ENCODE measurements at regions not wholly inside any gene's neighbourhood (a gene's known extent, or its start where the extent isn't known, plus 50 kb on each side); places are given as distances from the start of the nearest gene placed in this dataset.
A peak's percentile ranks its signal among the peaks of the same experiment; 100 is the strongest.
"Not testable (repeated sequence)": the region's sequence is repeated elsewhere in the genome, so short reads cannot be mapped to it uniquely, and the experiment has no call there.

GRCh38 chr1:198986036-198986435, 347.2 kb downstream of the PTPRC start:
- H3K4me1 Mint-ChIP-seq, result no peaks in the 10 kb centered on the region
- no peak overlapping the region for H3K27ac Mint-ChIP-seq
- no peaks in the 10 kb centered on the region for H3K27me3 Mint-ChIP-seq
- no peaks in the 10 kb centered on the region for H3K36me3 Mint-ChIP-seq
- no peak overlapping the region for H3K4me3 Mint-ChIP-seq
- peaks cover 0 to 4% (median 2%) of the 10 kb centered on the region in 3 donors for H3K9me3 Mint-ChIP-seq

- no peaks in the 10 kb centered on the region for H3K27me3 Mint-ChIP-seq
- H3K4me3 Mint-ChIP-seq, result no peak overlapping the region
- peak overlapping the region in 1 of 3 donors; percentile 6 for H3K27ac Mint-ChIP-seq
- no peaks in the 10 kb centered on the region for H3K36me3 Mint-ChIP-seq
- peaks cover 0 to 4% (median 2%) of the 10 kb centered on the region in 3 donors for H3K9me3 Mint-ChIP-seq
- no peaks in the 10 kb centered on the region for H3K4me1 Mint-ChIP-seq
These were observed 347.6 kb downstream of the PTPRC start for GRCh38 chr1:198986442-198986841.

- H3K4me3 Mint-ChIP-seq, result peak overlapping the region in 1 of 4 donors; percentile 30
- peak overlapping the region in 1 of 3 donors; percentile 25 for H3K27ac Mint-ChIP-seq
- no peaks in the 10 kb centered on the region for H3K4me1 Mint-ChIP-seq
- H3K36me3 Mint-ChIP-seq, result no peaks in the 10 kb centered on the region
- H3K9me3 Mint-ChIP-seq, result peaks cover 0 to 2% (median 0%) of the 10 kb centered on the region in 3 donors
- H3K27me3 Mint-ChIP-seq, result no peaks in the 10 kb centered on the region
These were observed 363.8 kb downstream of the PTPRC start for GRCh38 chr1:199002661-199003060.

- Mint-ChIP-seq H3K27ac (no peak overlapping the region), H3K9me3 (peaks cover 0 to 2% (median 0%) of the 10 kb centered on the region in 3 donors), H3K4me3 (no peak overlapping the region), H3K4me1 (peaks cover 5 to 13% (median 12%) of the 10 kb centered on the region in 3 donors), H3K36me3 (no peaks in the 10 kb centered on the region), H3K27me3 (no peaks in the 10 kb centered on the region)
These were observed 368.6 kb downstream of the PTPRC start for GRCh38 chr1:199007423-199007822.

GRCh38 chr1:199009447-199009846, 370.6 kb downstream of the PTPRC start:
- Mint-ChIP-seq H3K9me3 (peaks cover 0 to 2% (median 0%) of the 10 kb centered on the region in 3 donors), H3K4me1 (peaks cover 6 to 13% (median 12%) of the 10 kb centered on the region in 3 donors), H3K27me3 (no peaks in the 10 kb centered on the region), H3K36me3 (no peaks in the 10 kb centered on the region), H3K27ac (no peak overlapping the region), H3K4me3 (peak overlapping the region in 1 of 4 donors; percentile 29)

GRCh38 chr1:199010492-199010891, 371.7 kb downstream of the PTPRC start:
- Mint-ChIP-seq H3K4me3 (peak overlapping the region in 1 of 4 donors; percentile 31), H3K9me3 (peaks cover 0 to 2% (median 0%) of the 10 kb centered on the region in 3 donors), H3K4me1 (peaks cover 6 to 13% (median 12%) of the 10 kb centered on the region in 3 donors), H3K36me3 (no peaks in the 10 kb centered on the region), H3K27ac (no peak overlapping the region), H3K27me3 (no peaks in the 10 kb centered on the region)

GRCh38 chr1:199010933-199011332, 372.1 kb downstream of the PTPRC start:
- H3K36me3 Mint-ChIP-seq, result no peaks in the 10 kb centered on the region
- peaks cover 6 to 13% (median 12%) of the 10 kb centered on the region in 3 donors for H3K4me1 Mint-ChIP-seq
- H3K9me3 Mint-ChIP-seq, result peaks cover 0 to 2% (median 0%) of the 10 kb centered on the region in 3 donors
- H3K4me3 Mint-ChIP-seq, result no peak overlapping the region
- peaks cover 2% of the 10 kb centered on the region for H3K27me3 Mint-ChIP-seq
- H3K27ac Mint-ChIP-seq, result no peak overlapping the region

- Mint-ChIP-seq H3K36me3 (no peaks in the 10 kb centered on the region), H3K9me3 (no peaks in the 10 kb centered on the region), H3K27me3 (peaks cover 2% of the 10 kb centered on the region)
These were observed 377.0 kb downstream of the PTPRC start for GRCh38 chr1:199015799-199016198.

GRCh38 chr1:199018471-199019135, 379.8 kb downstream of the PTPRC start:
- peaks cover 1% of the 10 kb centered on the region for H3K36me3 Mint-ChIP-seq
- peaks cover 2% of the 10 kb centered on the region for H3K27me3 Mint-ChIP-seq
- no peak overlapping the region for H3K4me3 Mint-ChIP-seq
- H3K4me1 Mint-ChIP-seq, result peaks cover under 1 to 5% (median 1%) of the 10 kb centered on the region in 3 donors
- no peaks in the 10 kb centered on the region for H3K9me3 Mint-ChIP-seq
- no peak overlapping the region for H3K27ac Mint-ChIP-seq

More at GRCh38 chr1:199015799-199016198, 377.0 kb downstream of the PTPRC start:
- Mint-ChIP-seq H3K4me3 (no peak overlapping the region), H3K27ac (no peak overlapping the region), H3K4me1 (peaks cover 2 to 4% (median 2%) of the 10 kb centered on the region in 3 donors)

GRCh38 chr1:199020051-199020450, 381.2 kb downstream of the PTPRC start:
- Mint-ChIP-seq H3K9me3 (no peaks in the 10 kb centered on the region), H3K4me3 (no peak overlapping the region), H3K36me3 (peaks cover 1% of the 10 kb centered on the region), H3K27ac (no peak overlapping the region), H3K4me1 (peaks cover 0 to 5% (median 1%) of the 10 kb centered on the region in 3 donors), H3K27me3 (peaks cover 2% of the 10 kb centered on the region)

GRCh38 chr1:199020904-199021303, 382.1 kb downstream of the PTPRC start:
- peaks cover 0 to 5% (median 1%) of the 10 kb centered on the region in 3 donors for H3K4me1 Mint-ChIP-seq
- no peak overlapping the region for H3K27ac Mint-ChIP-seq
- no peak overlapping the region for H3K4me3 Mint-ChIP-seq
- H3K27me3 Mint-ChIP-seq, result peaks cover under 1% of the 10 kb centered on the region
- no peaks in the 10 kb centered on the region for H3K9me3 Mint-ChIP-seq
- peaks cover 1% of the 10 kb centered on the region for H3K36me3 Mint-ChIP-seq

GRCh38 chr1:199029401-199029800, 390.6 kb downstream of the PTPRC start:
- H3K4me1 Mint-ChIP-seq, result no peaks in the 10 kb centered on the region
- peaks cover 0 to 6% (median 0%) of the 10 kb centered on the region in 3 donors for H3K9me3 Mint-ChIP-seq
- H3K4me3 Mint-ChIP-seq, result no peak overlapping the region
- H3K27me3 Mint-ChIP-seq, result peaks cover 16% of the 10 kb centered on the region
- peaks cover 3% of the 10 kb centered on the region for H3K36me3 Mint-ChIP-seq
- H3K27ac Mint-ChIP-seq, result no peak overlapping the region

- peaks cover 17% of the 10 kb centered on the region for H3K27me3 Mint-ChIP-seq
- H3K4me1 Mint-ChIP-seq, result peaks cover 0 to 2% (median 0%) of the 10 kb centered on the region in 3 donors
- H3K36me3 Mint-ChIP-seq, result peaks cover 3% of the 10 kb centered on the region
- no peak overlapping the region for H3K4me3 Mint-ChIP-seq
- peaks cover 0 to 6% (median 0%) of the 10 kb centered on the region in 3 donors for H3K9me3 Mint-ChIP-seq
- no peak overlapping the region for H3K27ac Mint-ChIP-seq
These were observed 391.0 kb downstream of the PTPRC start for GRCh38 chr1:199029855-199030254.

GRCh38 chr1:199030541-199030940, 391.7 kb downstream of the PTPRC start:
- H3K27ac Mint-ChIP-seq, H3K9me3 Mint-ChIP-seq, H3K36me3 Mint-ChIP-seq, H3K4me1 Mint-ChIP-seq, H3K4me3 Mint-ChIP-seq: not testable (repeated sequence)
- H3K27me3 Mint-ChIP-seq, result peaks cover 18% of the 10 kb centered on the region

GRCh38 chr1:199031170-199031569, 392.3 kb downstream of the PTPRC start:
- H3K27me3 Mint-ChIP-seq, result peaks cover 19% of the 10 kb centered on the region
- H3K4me3 Mint-ChIP-seq, H3K27ac Mint-ChIP-seq, H3K36me3 Mint-ChIP-seq, H3K4me1 Mint-ChIP-seq, H3K9me3 Mint-ChIP-seq: not testable (repeated sequence)

GRCh38 chr1:199032479-199032878, 393.6 kb downstream of the PTPRC start:
- H3K27me3 Mint-ChIP-seq, result peaks cover 17% of the 10 kb centered on the region
- H3K27ac Mint-ChIP-seq, H3K9me3 Mint-ChIP-seq, H3K36me3 Mint-ChIP-seq, H3K4me3 Mint-ChIP-seq, H3K4me1 Mint-ChIP-seq: not testable (repeated sequence)

Data from IgD-negative memory B cell (primary cell).